CD4-positive, alpha-beta memory T cell (primary cell): ENCODE measurements at regions not wholly inside any gene's neighbourhood (a gene's known extent, or its start where the extent isn't known, plus 50 kb on each side); places are given as distances from the start of the nearest gene placed in this dataset.
"Not testable (repeated sequence)": the region's sequence is repeated elsewhere in the genome, so short reads cannot be mapped to it uniquely, and the experiment has no call there.

ENCODE experiments used
- CTCF ChIA-PET: fragments of 350-600 bp; sonication (Branson Sonifier 250); formaldehyde crosslinking; loops from one replicate; lab custom pipeline; 2021; ENCODE audit warnings: inconsistent platforms; ENCODE audit not compliant: partially characterized antibody; lab: Charles Lee
- POLR2A ChIA-PET: fragments of 350-600 bp; sonication (Branson Sonifier 250); formaldehyde crosslinking; loops from one replicate; lab custom pipeline; 2021; ENCODE audit not compliant: partially characterized antibody; lab: Charles Lee
- DNase-seq, 5 donors: peaks; one replicate each; pipeline versions ENCODE4 v3.0.0 to v3.0.0-alpha.2; 2020 to 2022; ENCODE audit warnings: mixed read lengths in 1 of 5
- H3K27ac ChIP-seq: one replicate; pipeline ENCODE4 v1.7.0; 2013; ENCODE audit warnings: low read depth, low read length
- H3K27me3 ChIP-seq: 2 replicates; pipeline ENCODE4 v1.7.0; 2013; ENCODE audit warnings: mild to moderate bottlenecking, low read length, moderate library complexity; ENCODE audit not compliant: insufficient read depth
- H3K36me3 ChIP-seq: 2 replicates; pipeline ENCODE4 v1.7.0; 2013; ENCODE audit warnings: mild to moderate bottlenecking, low read length, moderate library complexity; ENCODE audit not compliant: insufficient read depth
- H3K4me1 ChIP-seq: 2 replicates; pipeline ENCODE4 v1.7.0; 2013; ENCODE audit warnings: mild to moderate bottlenecking, low read length, moderate library complexity; ENCODE audit not compliant: insufficient read depth
- H3K4me3 ChIP-seq, 2 donors: one replicate each; pipeline ENCODE4 v1.7.0; 2013; ENCODE audit warnings: low read length in 2 of 2, mild to moderate bottlenecking in 1 of 2
- H3K9me3 ChIP-seq, 2 donors: one replicate each; pipeline ENCODE4 v1.7.0; 2013; ENCODE audit warnings: low read length in 2 of 2, control low read depth in 1 of 2; ENCODE audit not compliant: control insufficient read depth in 1 of 2
- H3K27ac Mint-ChIP-seq, 7 donors: one replicate each; pipeline ENCODE4 v1.8.0; 2020 to 2021; ENCODE audit warnings: mixed read lengths in 7 of 7, mild to moderate bottlenecking in 6 of 7, inconsistent platforms in 3 of 7, moderate library complexity in 3 of 7
- H3K27me3 Mint-ChIP-seq, 2 donors: one replicate each; pipeline ENCODE4 v1.8.0; 2020 to 2021; ENCODE audit warnings: mixed read lengths in 2 of 2
- H3K36me3 Mint-ChIP-seq, 2 donors: one replicate each; pipeline ENCODE4 v1.8.0; 2020 to 2021; ENCODE audit warnings: mixed read lengths in 2 of 2, inconsistent platforms in 1 of 2, mild to moderate bottlenecking in 1 of 2
- H3K4me1 Mint-ChIP-seq, 4 donors: one replicate each; pipeline ENCODE4 v1.8.0; 2020 to 2021; ENCODE audit warnings: mixed read lengths in 4 of 4, mild to moderate bottlenecking in 1 of 4
- H3K4me3 Mint-ChIP-seq, 8 donors: one replicate each; pipeline ENCODE4 v1.8.0; 2020 to 2021; ENCODE audit warnings: mixed read lengths in 8 of 8, mild to moderate bottlenecking in 7 of 8, moderate library complexity in 6 of 8, inconsistent platforms in 3 of 8
- H3K9me3 Mint-ChIP-seq, 8 donors: one replicate each; pipeline ENCODE4 v1.8.0; 2020 to 2021; ENCODE audit warnings: mixed read lengths in 8 of 8, mild to moderate bottlenecking in 5 of 8, inconsistent platforms in 3 of 8, moderate library complexity in 1 of 8
- intact Hi-C: fragments of 100-400 bp; cut with micrococcal nuclease; formaldehyde crosslinking; loops from one replicate; pipeline ENCODE4 v1.15.1; 2023

- no peaks in the 10 kb centered on the region for H3K36me3 Mint-ChIP-seq
- no peaks in the 10 kb centered on the region for H3K4me1 Mint-ChIP-seq
- no peak overlapping the region for H3K27ac Mint-ChIP-seq
- no peaks in the 10 kb centered on the region for H3K4me1 ChIP-seq
- H3K9me3 Mint-ChIP-seq, result peaks cover 0 to 13% (median 6%) of the 10 kb centered on the region in 8 donors
- DNase-seq, result no peak
- POLR2A ChIA-PET, result no interaction called here
- intact Hi-C loops, result no loop called here
- H3K27me3 Mint-ChIP-seq, result no peaks in the 10 kb centered on the region
- no peak overlapping the region for H3K4me3 ChIP-seq
- peaks cover 0 to 4% of the 10 kb centered on the region in 2 donors for H3K9me3 ChIP-seq
- no peak overlapping the region for H3K4me3 Mint-ChIP-seq
- CTCF ChIA-PET, result no interaction called here
- H3K27ac ChIP-seq, result no peak overlapping the region
- no peaks in the 10 kb centered on the region for H3K36me3 ChIP-seq
- no peaks in the 10 kb centered on the region for H3K27me3 ChIP-seq
Observed at GRCh38 chr5:92659246-92659645, 921.8 kb downstream of the NR2F1-AS1 start.

- H3K27ac ChIP-seq, H3K27ac Mint-ChIP-seq, CTCF ChIA-PET, H3K4me1 Mint-ChIP-seq, H3K36me3 ChIP-seq, H3K27me3 ChIP-seq, intact Hi-C loops, H3K4me3 ChIP-seq, H3K27me3 Mint-ChIP-seq, DNase-seq, H3K36me3 Mint-ChIP-seq, H3K4me1 ChIP-seq, POLR2A ChIA-PET, H3K9me3 ChIP-seq, H3K4me3 Mint-ChIP-seq: not testable (repeated sequence)
- H3K9me3 Mint-ChIP-seq, result peaks cover 0 to 13% (median 7%) of the 10 kb centered on the region in 8 donors
Observed at GRCh38 chr5:92654601-92655000, 926.4 kb downstream of the NR2F1-AS1 start.

- Mint-ChIP-seq H3K27me3 (no peaks in the 10 kb centered on the region), H3K9me3 (peaks cover 0 to 11% (median 4%) of the 10 kb centered on the region in 8 donors), H3K27ac (no peak overlapping the region), H3K4me3 (no peak overlapping the region), H3K4me1 (no peaks in the 10 kb centered on the region), H3K36me3 (no peaks in the 10 kb centered on the region)
- Histone ChIP-seq H3K27ac (no peak overlapping the region), H3K4me1 (no peaks in the 10 kb centered on the region), H3K9me3 (peaks cover 0 to 4% of the 10 kb centered on the region in 2 donors), H3K27me3 (no peaks in the 10 kb centered on the region), H3K4me3 (no peak overlapping the region), H3K36me3 (no peaks in the 10 kb centered on the region)
- POLR2A ChIA-PET, result no interaction called here
- no peak for DNase-seq
- CTCF ChIA-PET, result no interaction called here
- intact Hi-C loops, result no loop called here
Observed at GRCh38 chr5:92653730-92654461, 927.1 kb downstream of the NR2F1-AS1 start.

- Histone ChIP-seq H3K4me3 (no peak overlapping the region), H3K27ac (no peak overlapping the region), H3K9me3 (peaks cover 0 to 4% of the 10 kb centered on the region in 2 donors), H3K27me3 (no peaks in the 10 kb centered on the region), H3K4me1 (no peaks in the 10 kb centered on the region), H3K36me3 (no peaks in the 10 kb centered on the region)
- Mint-ChIP-seq H3K27ac (no peak overlapping the region), H3K4me3 (no peak overlapping the region), H3K27me3 (no peaks in the 10 kb centered on the region), H3K4me1 (no peaks in the 10 kb centered on the region), H3K9me3 (peaks cover 0 to 8% (median 3%) of the 10 kb centered on the region in 8 donors), H3K36me3 (no peaks in the 10 kb centered on the region)
- ChIA-PET CTCF (no interaction called here), POLR2A (no interaction called here)
- DNase-seq, result no peak
- intact Hi-C loops, result no loop called here
Observed at GRCh38 chr5:92652756-92653155, 928.3 kb downstream of the NR2F1-AS1 start.

GRCh38 chr5:92644266-92644886 lies 936.6 kb downstream of the NR2F1-AS1 start:
- H3K4me3 Mint-ChIP-seq, result no peak overlapping the region
- H3K9me3 ChIP-seq, result peaks cover 0 to 4% of the 10 kb centered on the region in 2 donors
- H3K27me3 Mint-ChIP-seq, result no peaks in the 10 kb centered on the region
- no peaks in the 10 kb centered on the region for H3K36me3 ChIP-seq
- no peak overlapping the region for H3K27ac Mint-ChIP-seq
- H3K9me3 Mint-ChIP-seq, result peaks cover 0 to 5% (median 0%) of the 10 kb centered on the region in 8 donors
- no peaks in the 10 kb centered on the region for H3K27me3 ChIP-seq
- H3K27ac ChIP-seq, result no peak overlapping the region
- CTCF ChIA-PET, result no interaction called here
- POLR2A ChIA-PET, result no interaction called here
- H3K4me1 ChIP-seq, result no peaks in the 10 kb centered on the region
- H3K4me1 Mint-ChIP-seq, result no peaks in the 10 kb centered on the region
- no peak overlapping the region for H3K4me3 ChIP-seq
- intact Hi-C loops, result no loop called here
- no peaks in the 10 kb centered on the region for H3K36me3 Mint-ChIP-seq
- DNase-seq, result no peak

GRCh38 chr5:92641031-92641962 lies 939.7 kb downstream of the NR2F1-AS1 start:
- no peaks in the 10 kb centered on the region for H3K27me3 ChIP-seq
- no peak for DNase-seq
- Mint-ChIP-seq H3K27ac (no peak overlapping the region), H3K36me3 (no peaks in the 10 kb centered on the region), H3K9me3 (peaks cover 0 to 5% (median 2%) of the 10 kb centered on the region in 8 donors), H3K4me1 (no peaks in the 10 kb centered on the region), H3K4me3 (no peak overlapping the region), H3K27me3 (no peaks in the 10 kb centered on the region)
- POLR2A ChIA-PET, result no interaction called here
- peaks cover 0 to 4% of the 10 kb centered on the region in 2 donors for H3K9me3 ChIP-seq
- intact Hi-C loops, result no loop called here
- H3K4me1 ChIP-seq, result no peaks in the 10 kb centered on the region
- no peak overlapping the region for H3K27ac ChIP-seq
- CTCF ChIA-PET, result no interaction called here
- no peaks in the 10 kb centered on the region for H3K36me3 ChIP-seq
- no peak overlapping the region for H3K4me3 ChIP-seq

GRCh38 chr5:92640340-92640739 lies 940.7 kb downstream of the NR2F1-AS1 start:
- CTCF ChIA-PET, result no interaction called here
- no peaks in the 10 kb centered on the region for H3K4me1 ChIP-seq

More at GRCh38 chr5:92640340-92640739, 940.7 kb downstream of the NR2F1-AS1 start:
- Mint-ChIP-seq H3K27me3 (no peaks in the 10 kb centered on the region), H3K27ac (no peak overlapping the region), H3K4me1 (no peaks in the 10 kb centered on the region), H3K9me3 (peaks cover 0 to 5% (median 2%) of the 10 kb centered on the region in 8 donors), H3K4me3 (no peak overlapping the region), H3K36me3 (no peaks in the 10 kb centered on the region)
- Histone ChIP-seq H3K27ac (no peak overlapping the region), H3K4me3 (no peak overlapping the region), H3K9me3 (peaks cover 0 to 4% of the 10 kb centered on the region in 2 donors), H3K27me3 (no peaks in the 10 kb centered on the region), H3K36me3 (no peaks in the 10 kb centered on the region)
- POLR2A ChIA-PET, result no interaction called here
- intact Hi-C loops, result no loop called here
- no peak for DNase-seq
